ENCODE measurements at regions not wholly inside any gene's neighbourhood (a gene's known extent, or its start where the extent isn't known, plus 50 kb on each side); places are given as distances from the start of the nearest gene placed in this dataset.

- no peak overlapping the region for H3K27ac ChIP-seq (ENCODE audit: low read depth in 1 of 2, low read length in 1 of 2)
- no peak for TF ChIP-seq CTCF (IDR thresholded peaks at IDR 0.05; ENCODE audit: control extremely low read depth, extremely low read depth)
- ATAC-seq (ENCODE audit: insufficient read depth, low FRiP score) (no peak), DNase-seq (no peak)
- no peak overlapping the region for H3K4me3 ChIP-seq
- WGBS, 2 donors, result 74 to 80% methylated on average over 2 of the region's 2 CpGs
- no peaks in the 10 kb centered on the region for H3K27me3 ChIP-seq (ENCODE audit: control insufficient read depth in 3 of 3, insufficient read depth in 3 of 3, low read length in 2 of 3)
- H3K9ac ChIP-seq (ENCODE audit: insufficient read depth in 1 of 2, low read length in 2 of 2), result no peak overlapping the region
- no peaks in the 10 kb centered on the region for H3K4me1 ChIP-seq (ENCODE audit: control insufficient read depth in 5 of 5, insufficient read depth in 5 of 5, low read length in 5 of 5)
- no peaks in the 10 kb centered on the region for H3K36me3 ChIP-seq (ENCODE audit: control insufficient read depth in 4 of 4, insufficient read depth in 4 of 4, low read length in 4 of 4)
- no peaks in the 10 kb centered on the region for H3K9me3 ChIP-seq (ENCODE audit: control insufficient read depth in 4 of 4, insufficient read depth in 3 of 4, low read length in 3 of 4)
These were observed 301.2 kb upstream of the TYRP1 start for GRCh38 chr9:12391839-12392509.

GRCh38 chr9:12394105-12394504, 299.1 kb upstream of the TYRP1 start:
- Histone ChIP-seq H3K36me3 (ENCODE audit: control insufficient read depth in 4 of 4, insufficient read depth in 4 of 4, low read length in 4 of 4) (no peaks in the 10 kb centered on the region), H3K4me3 (no peak overlapping the region), H3K27me3 (ENCODE audit: control insufficient read depth in 3 of 3, insufficient read depth in 3 of 3, low read length in 2 of 3) (no peaks in the 10 kb centered on the region), H3K9ac (ENCODE audit: insufficient read depth in 1 of 2, low read length in 2 of 2) (no peak overlapping the region), H3K27ac (ENCODE audit: low read depth in 1 of 2, low read length in 1 of 2) (no peak overlapping the region), H3K9me3 (ENCODE audit: control insufficient read depth in 4 of 4, insufficient read depth in 3 of 4, low read length in 3 of 4) (no peaks in the 10 kb centered on the region), H3K4me1 (ENCODE audit: control insufficient read depth in 5 of 5, insufficient read depth in 5 of 5, low read length in 5 of 5) (no peaks in the 10 kb centered on the region)
- WGBS, 2 donors, result 72 to 74% methylated on average over 1 of the region's 1 CpG
- ATAC-seq (ENCODE audit: insufficient read depth, low FRiP score) (no peak), DNase-seq (no peak)
- TF ChIP-seq CTCF (IDR thresholded peaks at IDR 0.05; ENCODE audit: control extremely low read depth, extremely low read depth), result no peak

- H3K36me3 ChIP-seq (ENCODE audit: control insufficient read depth in 4 of 4, insufficient read depth in 4 of 4, low read length in 4 of 4), result no peaks in the 10 kb centered on the region
- TF ChIP-seq CTCF (IDR thresholded peaks at IDR 0.05; ENCODE audit: control extremely low read depth, extremely low read depth), result no peak
- WGBS, 2 donors, result 66 to 68% methylated on average over 2 of the region's 2 CpGs
- H3K9ac ChIP-seq (ENCODE audit: insufficient read depth in 1 of 2, low read length in 2 of 2), result no peak overlapping the region
- ATAC-seq (ENCODE audit: insufficient read depth, low FRiP score) (no peak), DNase-seq (no peak)
- H3K9me3 ChIP-seq (ENCODE audit: control insufficient read depth in 4 of 4, insufficient read depth in 3 of 4, low read length in 3 of 4), result no peaks in the 10 kb centered on the region
- no peaks in the 10 kb centered on the region for H3K27me3 ChIP-seq (ENCODE audit: control insufficient read depth in 3 of 3, insufficient read depth in 3 of 3, low read length in 2 of 3)
- no peak overlapping the region for H3K27ac ChIP-seq (ENCODE audit: low read depth in 1 of 2, low read length in 1 of 2)
- H3K4me3 ChIP-seq, result no peak overlapping the region
- H3K4me1 ChIP-seq (ENCODE audit: control insufficient read depth in 5 of 5, insufficient read depth in 5 of 5, low read length in 5 of 5), result no peaks in the 10 kb centered on the region
These were observed 289.5 kb upstream of the TYRP1 start for GRCh38 chr9:12403721-12404120.

- no peak overlapping the region for H3K27ac ChIP-seq (ENCODE audit: low read depth in 1 of 2, low read length in 1 of 2)
- H3K4me3 ChIP-seq, result no peak overlapping the region
- DNase-seq, result no peak
- no peaks in the 10 kb centered on the region for H3K9me3 ChIP-seq (ENCODE audit: control insufficient read depth in 4 of 4, insufficient read depth in 3 of 4, low read length in 3 of 4)
- ATAC-seq (ENCODE audit: insufficient read depth, low FRiP score), result no peak
- no peaks in the 10 kb centered on the region for H3K27me3 ChIP-seq (ENCODE audit: control insufficient read depth in 3 of 3, insufficient read depth in 3 of 3, low read length in 2 of 3)
- no peak for TF ChIP-seq CTCF (IDR thresholded peaks at IDR 0.05; ENCODE audit: control extremely low read depth, extremely low read depth)
- 63 to 78% methylated on average over 2 of the region's 2 CpGs for WGBS, 2 donors
- no peaks in the 10 kb centered on the region for H3K4me1 ChIP-seq (ENCODE audit: control insufficient read depth in 5 of 5, insufficient read depth in 5 of 5, low read length in 5 of 5)
- no peaks in the 10 kb centered on the region for H3K36me3 ChIP-seq (ENCODE audit: control insufficient read depth in 4 of 4, insufficient read depth in 4 of 4, low read length in 4 of 4)
- H3K9ac ChIP-seq (ENCODE audit: insufficient read depth in 1 of 2, low read length in 2 of 2), result no peak overlapping the region
These were observed 279.2 kb upstream of the TYRP1 start for GRCh38 chr9:12413986-12414385.

Data from lung (tissue), 11 donors.